HG03139 (cell line): ENCODE measurements at regions not wholly inside any gene's neighbourhood (a gene's known extent, or its start where the extent isn't known, plus 50 kb on each side); places are given as distances from the start of the nearest gene placed in this dataset.

ENCODE experiments used
- ATAC-seq: cut with Tn5 transposase; IDR thresholded peaks from one replicate; pipeline ENCODE4 v1.9.1; 2021; ENCODE audit not compliant: unreplicated experiment

- no peak for ATAC-seq
Measured at GRCh38 chr4:137468836-137469235, 63.5 kb downstream of the PCDH18 start.

- no peak for ATAC-seq
Measured at GRCh38 chr4:137467537-137467936, 64.8 kb downstream of the PCDH18 start.

- ATAC-seq = no peak
Measured at GRCh38 chr4:137463377-137464003, 68.8 kb downstream of the PCDH18 start.

- no peak for ATAC-seq
Measured at GRCh38 chr4:137455647-137456321, 76.5 kb downstream of the PCDH18 start.

GRCh38 chr4:137454767-137455166 is 77.5 kb downstream of the PCDH18 start:
- ATAC-seq = no peak

GRCh38 chr4:137452799-137453198 is 79.5 kb downstream of the PCDH18 start:
- ATAC-seq = no peak

GRCh38 chr4:137451172-137451825 is 81.0 kb downstream of the PCDH18 start:
- no peak for ATAC-seq

GRCh38 chr4:137448402-137448801 is 83.9 kb downstream of the PCDH18 start:
- no peak for ATAC-seq

- ATAC-seq = no peak
Measured at GRCh38 chr4:137446071-137446470, 86.2 kb downstream of the PCDH18 start.

GRCh38 chr4:137443031-137443800 is 89.1 kb downstream of the PCDH18 start:
- ATAC-seq = no peak

GRCh38 chr4:137432446-137433311 is 99.6 kb downstream of the PCDH18 start:
- ATAC-seq = no peak

- ATAC-seq = no peak
Measured at GRCh38 chr4:137430171-137430570, 102.1 kb downstream of the PCDH18 start.

GRCh38 chr4:137427411-137427810 is 104.9 kb downstream of the PCDH18 start:
- ATAC-seq = no peak

- ATAC-seq = no peak
Measured at GRCh38 chr4:137425281-137425680, 107.0 kb downstream of the PCDH18 start.

GRCh38 chr4:137422666-137423065 is 109.6 kb downstream of the PCDH18 start:
- no peak for ATAC-seq

GRCh38 chr4:137421796-137422195 is 110.5 kb downstream of the PCDH18 start:
- no peak for ATAC-seq

- no peak for ATAC-seq
Measured at GRCh38 chr4:137420901-137421396, 111.3 kb downstream of the PCDH18 start.

- no peak for ATAC-seq
Measured at GRCh38 chr4:137417676-137418075, 114.6 kb downstream of the PCDH18 start.

GRCh38 chr4:137414802-137415201 is 117.5 kb downstream of the PCDH18 start:
- no peak for ATAC-seq

- ATAC-seq = no peak
Measured at GRCh38 chr4:137408527-137409177, 123.6 kb downstream of the PCDH18 start.
